GM21515 (cell line): ENCODE measurements at regions not wholly inside any gene's neighbourhood (a gene's known extent, or its start where the extent isn't known, plus 50 kb on each side); places are given as distances from the start of the nearest gene placed in this dataset.

Experiments
- ATAC-seq: cut with Tn5 transposase; IDR thresholded peaks from one replicate; pipeline ENCODE4 v1.9.1; 2021; ENCODE audit not compliant: unreplicated experiment

DNA sequence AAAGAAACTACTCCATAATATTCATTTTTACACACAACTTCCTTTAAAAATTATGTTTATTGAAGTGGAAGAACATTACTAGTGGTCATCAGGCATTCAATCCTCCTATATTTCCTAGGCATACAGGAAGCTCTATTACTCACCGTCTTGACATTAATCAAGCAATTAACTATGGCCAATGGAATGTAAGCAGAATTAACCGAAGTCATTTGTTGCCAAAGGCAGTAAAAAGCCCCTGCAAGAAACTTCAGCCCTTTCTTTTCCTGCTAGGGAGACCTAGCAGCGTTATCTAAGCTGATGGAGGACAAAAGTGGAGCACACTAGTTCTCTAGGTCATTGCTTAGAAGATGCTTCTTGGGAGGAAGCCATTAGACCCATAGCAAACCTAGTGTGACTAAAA lies 399.6 kb downstream of the KCNH5 start:
- no peak for ATAC-seq
